Urinary bladder (tissue), 3 donors: ENCODE measurements at regions not wholly inside any gene's neighbourhood (a gene's known extent, or its start where the extent isn't known, plus 50 kb on each side); places are given as distances from the start of the nearest gene placed in this dataset.
"Not testable (repeated sequence)": the region's sequence is repeated elsewhere in the genome, so short reads cannot be mapped to it uniquely, and the experiment has no call there.

Experiments
- DNase-seq: peaks from one replicate; pipeline ENCODE4 v3.0.0-alpha.2; 2015; ENCODE audit errors: extremely low spot score
- H3K27ac ChIP-seq: one replicate; pipeline ENCODE4 v1.5.1; 2013; ENCODE audit warnings: low read depth, mild to moderate bottlenecking, moderate library complexity
- H3K36me3 ChIP-seq: one replicate; pipeline ENCODE4 v1.6.1; 2013; ENCODE audit warnings: mild to moderate bottlenecking, moderate library complexity; ENCODE audit not compliant: insufficient read depth
- H3K4me1 ChIP-seq: one replicate; pipeline ENCODE4 v1.6.1; 2013; ENCODE audit warnings: mild to moderate bottlenecking, moderate library complexity; ENCODE audit not compliant: insufficient read depth
- H3K4me3 ChIP-seq: one replicate; pipeline ENCODE4 v1.5.1; 2013; ENCODE audit warnings: low read depth, low read length
- WGBS: extraction: QIAGEN DNeasy Blood & Tissue Kit; methylation state at CpG from one replicate; pipeline ENCODE4 v1.1.7; 2013; 5-methylcytosine and 5-hydroxymethylcytosine counted together
- donor health status: healthy with polysubstance abuse.
- donor health status: healthy.

- no peaks in the 10 kb centered on the region for H3K36me3 ChIP-seq
- WGBS = 73% methylated on average over 2 of the region's 2 CpGs
- no peak for DNase-seq
Measured at GRCh38 chr13:86563308-86563707, 764.1 kb upstream of the SLITRK6 start.

GRCh38 chr13:86567119-86567518, 767.9 kb upstream of the SLITRK6 start:
- 86% methylated on average over 3 of the region's 3 CpGs for WGBS
- H3K36me3 ChIP-seq = no peaks in the 10 kb centered on the region
- H3K27ac ChIP-seq = no peak overlapping the region
- H3K4me3 ChIP-seq = no peak overlapping the region
- no peak for DNase-seq
- no peaks in the 10 kb centered on the region for H3K4me1 ChIP-seq

More at GRCh38 chr13:86563308-86563707, 764.1 kb upstream of the SLITRK6 start:
- H3K4me1 ChIP-seq = no peaks in the 10 kb centered on the region
- no peak overlapping the region for H3K27ac ChIP-seq
- no peak overlapping the region for H3K4me3 ChIP-seq

GRCh38 chr13:86569119-86569518, 769.9 kb upstream of the SLITRK6 start:
- no peak overlapping the region for H3K4me3 ChIP-seq
- H3K27ac ChIP-seq = no peak overlapping the region
- DNase-seq = no peak
- H3K4me1 ChIP-seq = no peaks in the 10 kb centered on the region
- 85% methylated on average over 1 of the region's 1 CpG for WGBS
- H3K36me3 ChIP-seq = no peaks in the 10 kb centered on the region

- H3K4me1 ChIP-seq = no peaks in the 10 kb centered on the region
- H3K36me3 ChIP-seq = no peaks in the 10 kb centered on the region
- no peak overlapping the region for H3K4me3 ChIP-seq
- DNase-seq = no peak
- H3K27ac ChIP-seq = no peak overlapping the region
Measured at GRCh38 chr13:86569974-86570373, 770.8 kb upstream of the SLITRK6 start.

GRCh38 chr13:86572115-86572514, 772.9 kb upstream of the SLITRK6 start:
- H3K4me1 ChIP-seq = no peaks in the 10 kb centered on the region
- DNase-seq = no peak
- H3K36me3 ChIP-seq = no peaks in the 10 kb centered on the region
- WGBS = 40% methylated on average over 2 of the region's 2 CpGs
- no peak overlapping the region for H3K27ac ChIP-seq
- no peak overlapping the region for H3K4me3 ChIP-seq

GRCh38 chr13:86579662-86580061, 780.4 kb upstream of the SLITRK6 start:
- no peaks in the 10 kb centered on the region for H3K36me3 ChIP-seq
- H3K4me1 ChIP-seq = no peaks in the 10 kb centered on the region
- H3K4me3 ChIP-seq = no peak overlapping the region
- 47% methylated on average over 3 of the region's 3 CpGs for WGBS
- no peak for DNase-seq
- no peak overlapping the region for H3K27ac ChIP-seq

GRCh38 chr13:86581706-86582105, 782.5 kb upstream of the SLITRK6 start:
- WGBS = 97% methylated on average over 2 of the region's 2 CpGs
- H3K36me3 ChIP-seq = no peaks in the 10 kb centered on the region
- H3K27ac ChIP-seq = no peak overlapping the region
- DNase-seq = no peak
- H3K4me1 ChIP-seq = no peaks in the 10 kb centered on the region
- H3K4me3 ChIP-seq = no peak overlapping the region

- DNase-seq = no peak
- Histone ChIP-seq H3K4me3 (no peak overlapping the region), H3K36me3 (no peaks in the 10 kb centered on the region), H3K27ac (no peak overlapping the region), H3K4me1 (no peaks in the 10 kb centered on the region)
- WGBS = 93% methylated on average over 7 of the region's 7 CpGs
Measured at GRCh38 chr13:86584301-86584700, 785.1 kb upstream of the SLITRK6 start.

GRCh38 chr13:86585835-86586234, 786.6 kb upstream of the SLITRK6 start:
- 12% methylated on average over 2 of the region's 2 CpGs for WGBS
- peak; percentile 74 for DNase-seq
- no peaks in the 10 kb centered on the region for H3K36me3 ChIP-seq
- no peak overlapping the region for H3K4me3 ChIP-seq
- H3K4me1 ChIP-seq = no peaks in the 10 kb centered on the region
- H3K27ac ChIP-seq = no peak overlapping the region

- Histone ChIP-seq H3K4me3 (no peak overlapping the region), H3K36me3 (no peaks in the 10 kb centered on the region), H3K27ac (no peak overlapping the region), H3K4me1 (no peaks in the 10 kb centered on the region)
- no peak for DNase-seq
Measured at GRCh38 chr13:86591862-86592261, 792.6 kb upstream of the SLITRK6 start.

GRCh38 chr13:86601351-86601750, 802.1 kb upstream of the SLITRK6 start:
- no peak overlapping the region for H3K4me3 ChIP-seq
- no peaks in the 10 kb centered on the region for H3K36me3 ChIP-seq
- no peaks in the 10 kb centered on the region for H3K4me1 ChIP-seq
- no peak overlapping the region for H3K27ac ChIP-seq
- no peak for DNase-seq
- WGBS = 92% methylated on average over 4 of the region's 4 CpGs

- no peak overlapping the region for H3K4me3 ChIP-seq
- no peak for DNase-seq
- no peak overlapping the region for H3K27ac ChIP-seq
- H3K36me3 ChIP-seq = no peaks in the 10 kb centered on the region
- H3K4me1 ChIP-seq = no peaks in the 10 kb centered on the region
- WGBS = 70% methylated on average over 2 of the region's 2 CpGs
Measured at GRCh38 chr13:86606264-86606663, 807.0 kb upstream of the SLITRK6 start.

- WGBS = 76% methylated on average over 2 of the region's 2 CpGs
- Histone ChIP-seq H3K4me1 (no peaks in the 10 kb centered on the region), H3K27ac (no peak overlapping the region), H3K36me3 (no peaks in the 10 kb centered on the region), H3K4me3 (no peak overlapping the region)
- no peak for DNase-seq
Measured at GRCh38 chr13:86608701-86609100, 809.5 kb upstream of the SLITRK6 start.

- DNase-seq = no peak
- H3K4me3 ChIP-seq = no peak overlapping the region
- no peaks in the 10 kb centered on the region for H3K36me3 ChIP-seq
- H3K4me1 ChIP-seq = no peaks in the 10 kb centered on the region
- WGBS = 80% methylated on average over 3 of the region's 3 CpGs
- no peak overlapping the region for H3K27ac ChIP-seq
Measured at GRCh38 chr13:86633346-86633745, 834.1 kb upstream of the SLITRK6 start.

- 39% methylated on average over 5 of the region's 5 CpGs for WGBS
- not testable (repeated sequence) for H3K36me3 ChIP-seq
Measured at GRCh38 chr13:86651171-86651570, 852.0 kb upstream of the SLITRK6 start.

More at GRCh38 chr13:86651171-86651570, 852.0 kb upstream of the SLITRK6 start:
- H3K4me1 ChIP-seq, DNase-seq, H3K27ac ChIP-seq, H3K4me3 ChIP-seq: not testable (repeated sequence)
